ENCODE measurements at regions not wholly inside any gene's neighbourhood (a gene's known extent, or its start where the extent isn't known, plus 50 kb on each side); places are given as distances from the start of the nearest gene placed in this dataset.

GRCh38 chr12:94761559-94761958 is 111.2 kb upstream of the TMCC3 start:
- TF ChIP-seq EZH2 (IDR thresholded peaks at IDR 0.05; ENCODE audit: borderline replicate concordance, low read length), result no peak
- TF ChIP-seq, protein P1, sequence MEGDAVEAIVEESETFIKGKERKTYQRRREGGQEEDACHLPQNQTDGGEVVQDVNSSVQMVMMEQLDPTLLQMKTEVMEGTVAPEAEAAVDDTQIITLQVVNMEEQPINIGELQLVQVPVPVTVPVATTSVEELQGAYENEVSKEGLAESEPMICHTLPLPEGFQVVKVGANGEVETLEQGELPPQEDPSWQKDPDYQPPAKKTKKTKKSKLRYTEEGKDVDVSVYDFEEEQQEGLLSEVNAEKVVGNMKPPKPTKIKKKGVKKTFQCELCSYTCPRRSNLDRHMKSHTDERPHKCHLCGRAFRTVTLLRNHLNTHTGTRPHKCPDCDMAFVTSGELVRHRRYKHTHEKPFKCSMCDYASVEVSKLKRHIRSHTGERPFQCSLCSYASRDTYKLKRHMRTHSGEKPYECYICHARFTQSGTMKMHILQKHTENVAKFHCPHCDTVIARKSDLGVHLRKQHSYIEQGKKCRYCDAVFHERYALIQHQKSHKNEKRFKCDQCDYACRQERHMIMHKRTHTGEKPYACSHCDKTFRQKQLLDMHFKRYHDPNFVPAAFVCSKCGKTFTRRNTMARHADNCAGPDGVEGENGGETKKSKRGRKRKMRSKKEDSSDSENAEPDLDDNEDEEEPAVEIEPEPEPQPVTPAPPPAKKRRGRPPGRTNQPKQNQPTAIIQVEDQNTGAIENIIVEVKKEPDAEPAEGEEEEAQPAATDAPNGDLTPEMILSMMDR (conservative IDR thresholded peaks at IDR 0.05 in 1 of 2, IDR thresholded peaks at IDR 0.05 in 1 of 2; ENCODE audit: extremely low read depth in 1 of 2, insufficient read depth in 1 of 2, low read depth in 1 of 2, low read length in 2 of 2), result no peak
